PC-3 (cell line): ENCODE measurements at regions not wholly inside any gene's neighbourhood (a gene's known extent, or its start where the extent isn't known, plus 50 kb on each side); places are given as distances from the start of the nearest gene placed in this dataset.

ENCODE experiments used
- ATAC-seq: fragments of 200-7000 bp; cut with Tn5 transposase; 2 replicates; pipeline ENCODE4 v1.9.1; 2020; ENCODE audit warnings: mild to moderate bottlenecking, moderate library complexity
- BruUV-seq: library from RNA; stranded (reverse); fragments of 400-500 nt; replicated peaks from 2 replicates; lab custom pipeline; 2021; lab: Mats Ljungman, UMichigan
- CTCF ChIA-PET: fragments of 300-600 bp; sonication (Branson Sonifier 250); formaldehyde crosslinking; loops from one replicate; lab custom pipeline; 2022; ENCODE audit warnings: antibody characterized with exemption; lab: Charles Lee
- POLR2A ChIA-PET: fragments of 300-600 bp; sonication (Branson Sonifier 250); formaldehyde crosslinking; loops from one replicate; lab custom pipeline; 2022; ENCODE audit warnings: antibody characterized with exemption; ENCODE audit not compliant: unreplicated experiment; lab: Charles Lee
- DNase-seq: peaks from one replicate; pipeline ENCODE4 v3.0.0-alpha.2; 2015
- H2AFZ ChIP-seq: fragments of 300-600 bp; sonication (generic); 2 replicates; pipeline ENCODE4 v1.6.0; 2016; ENCODE audit warnings: antibody characterized with exemption, low read length
- H3F3A ChIP-seq: fragments of 300-600 bp; sonication (generic); one replicate; pipeline ENCODE4 v1.6.0; 2017; ENCODE audit warnings: antibody characterized with exemption, low read length, control low read depth, mild to moderate bottlenecking; ENCODE audit not compliant: unreplicated experiment
- H3K27ac ChIP-seq: fragments of 300-600 bp; sonication (generic); 2 replicates; pipeline ENCODE4 v1.5.1; 2016; ENCODE audit warnings: mild to moderate bottlenecking, low read length
- H3K27me3 ChIP-seq: fragments of 300-600 bp; sonication (generic); 2 replicates; pipeline ENCODE4 v1.6.1; 2016; ENCODE audit warnings: low read length, mixed read lengths
- H3K36me3 ChIP-seq: fragments of 300-600 bp; sonication (generic); 2 replicates; pipeline ENCODE4 v1.6.1; 2016; ENCODE audit warnings: low read depth, mixed run types, low read length, mixed read lengths
- H3K4me1 ChIP-seq: fragments of 300-600 bp; sonication (generic); 2 replicates; pipeline ENCODE4 v1.5.1; 2016; ENCODE audit warnings: low read length; ENCODE audit not compliant: insufficient read depth
- H3K4me2 ChIP-seq: fragments of 300-600 bp; sonication (generic); 2 replicates; pipeline ENCODE4 v1.6.0; 2016; ENCODE audit warnings: low read length
- H3K4me3 ChIP-seq: fragments of 300-600 bp; sonication (generic); 2 replicates; pipeline ENCODE4 v1.5.1; 2016; ENCODE audit warnings: mild to moderate bottlenecking, low read length, mixed read lengths
- H3K79me2 ChIP-seq: fragments of 300-600 bp; sonication (generic); 2 replicates; pipeline ENCODE4 v1.6.1; 2017; ENCODE audit warnings: low read length, mixed read lengths
- H3K9ac ChIP-seq: fragments of 300-600 bp; sonication (generic); 2 replicates; pipeline ENCODE4 v1.6.0; 2016; ENCODE audit warnings: mild to moderate bottlenecking, low read length
- H3K9me2 ChIP-seq: fragments of 300-600 bp; sonication (generic); replicated peaks from 2 replicates; pipeline ENCODE4 v1.6.1; 2016; ENCODE audit warnings: mixed run types, low read length, mixed read lengths
- H3K9me3 ChIP-seq: fragments of 300-600 bp; sonication (generic); 2 replicates; pipeline ENCODE4 v1.6.1; 2016; ENCODE audit warnings: low read length, mixed read lengths
- H4K20me1 ChIP-seq: fragments of 300-600 bp; sonication (generic); 2 replicates; pipeline ENCODE4 v1.6.1; 2016; ENCODE audit warnings: low read length, mixed read lengths
- EZH2 ChIP-seq: fragments of 300-600 bp; sonication (generic); IDR thresholded peaks from one replicate; pipeline ENCODE4 v1.6.1; 2017; ENCODE audit warnings: antibody characterized with exemption, mild to moderate bottlenecking, low read length; ENCODE audit not compliant: unreplicated experiment
- EZH2phosphoT487 ChIP-seq: fragments of 300-600 bp; sonication (generic); IDR thresholded peaks from 2 replicates; pipeline ENCODE4 v1.6.1; 2018; ENCODE audit warnings: mild to moderate bottlenecking, antibody characterized with exemption, low read length, borderline replicate concordance
- intact Hi-C: fragments of 100-400 bp; cut with micrococcal nuclease; formaldehyde crosslinking; loops from 2 replicates; pipeline ENCODE4 v1.9.0; 2023
- TF ChIP-seq, protein P1 (sequence below): fragments of 300-600 bp; sonication (generic); conservative IDR thresholded peaks from 2 replicates; pipeline ENCODE4 v1.5.1; 2017; ENCODE audit warnings: antibody characterized with exemption, low read depth, mild to moderate bottlenecking, low read length

DNA sequence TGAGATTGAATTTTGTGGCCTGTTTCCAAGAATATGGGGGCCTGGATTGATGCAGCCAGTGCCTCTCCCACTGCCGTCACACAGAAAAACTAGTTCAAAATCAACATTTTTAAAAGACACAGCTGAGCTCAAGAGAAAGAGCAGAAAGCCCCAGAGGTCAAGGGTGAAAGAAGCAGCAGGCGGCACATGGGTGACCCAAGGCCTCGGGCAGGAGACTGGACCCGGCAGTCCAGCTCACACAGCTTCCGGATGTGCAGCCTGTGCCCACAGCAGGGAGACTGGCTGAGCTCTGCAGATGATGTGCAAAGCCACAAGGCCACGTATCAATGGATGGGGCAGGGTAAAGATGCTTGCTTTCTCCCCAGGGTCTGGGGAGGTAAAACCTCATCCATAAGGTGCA is 50.4 kb upstream of the RNF32 start:
- Histone ChIP-seq H4K20me1 (no peaks in the 10 kb centered on the region), H3K4me3 (no peak overlapping the region), H3K79me2 (no peaks in the 10 kb centered on the region), H3K27ac (no peak overlapping the region), H3F3A (no peaks in the 10 kb centered on the region), H3K4me1 (no peaks in the 10 kb centered on the region), H3K36me3 (no peaks in the 10 kb centered on the region), H2AFZ (no peak overlapping the region), H3K9ac (no peak overlapping the region), H3K27me3 (0 out of 2 replicates have a peak, but pooled peaks cover under 1% of the 10 kb centered on the region), H3K9me2 (no peaks in the 10 kb centered on the region), H3K4me2 (no peak overlapping the region), H3K9me3 (no peaks in the 10 kb centered on the region)
- intact Hi-C loops = no loop called here
- DNase-seq = no peak
- ChIA-PET CTCF (no interaction called here), POLR2A (no interaction called here)
- TF ChIP-seq EZH2 (no peak), EZH2phosphoT487 (no peak)
- TF ChIP-seq, protein P1, sequence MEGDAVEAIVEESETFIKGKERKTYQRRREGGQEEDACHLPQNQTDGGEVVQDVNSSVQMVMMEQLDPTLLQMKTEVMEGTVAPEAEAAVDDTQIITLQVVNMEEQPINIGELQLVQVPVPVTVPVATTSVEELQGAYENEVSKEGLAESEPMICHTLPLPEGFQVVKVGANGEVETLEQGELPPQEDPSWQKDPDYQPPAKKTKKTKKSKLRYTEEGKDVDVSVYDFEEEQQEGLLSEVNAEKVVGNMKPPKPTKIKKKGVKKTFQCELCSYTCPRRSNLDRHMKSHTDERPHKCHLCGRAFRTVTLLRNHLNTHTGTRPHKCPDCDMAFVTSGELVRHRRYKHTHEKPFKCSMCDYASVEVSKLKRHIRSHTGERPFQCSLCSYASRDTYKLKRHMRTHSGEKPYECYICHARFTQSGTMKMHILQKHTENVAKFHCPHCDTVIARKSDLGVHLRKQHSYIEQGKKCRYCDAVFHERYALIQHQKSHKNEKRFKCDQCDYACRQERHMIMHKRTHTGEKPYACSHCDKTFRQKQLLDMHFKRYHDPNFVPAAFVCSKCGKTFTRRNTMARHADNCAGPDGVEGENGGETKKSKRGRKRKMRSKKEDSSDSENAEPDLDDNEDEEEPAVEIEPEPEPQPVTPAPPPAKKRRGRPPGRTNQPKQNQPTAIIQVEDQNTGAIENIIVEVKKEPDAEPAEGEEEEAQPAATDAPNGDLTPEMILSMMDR = no peak
- BruUV-seq = no TSS peak
- no peak for ATAC-seq

DNA sequence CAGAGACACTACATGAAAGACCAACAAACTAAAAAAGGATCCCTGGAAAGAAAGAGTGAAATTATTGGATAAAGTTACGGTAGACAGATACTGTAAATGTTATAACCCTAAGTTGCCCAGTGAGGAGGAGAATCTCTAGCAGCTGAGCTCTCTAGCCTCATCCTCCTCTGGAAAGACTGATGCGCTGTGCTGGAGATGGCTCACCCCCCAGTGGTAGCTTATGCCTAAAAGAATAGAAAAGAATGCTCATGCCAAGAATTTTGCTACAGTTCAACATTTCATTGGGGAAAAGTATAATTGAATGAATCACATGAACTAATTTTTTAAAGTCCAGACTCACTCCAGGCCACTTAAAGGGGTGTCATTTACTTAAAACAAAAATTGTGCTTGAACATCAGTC is 50.8 kb upstream of the RNF32 start:
- Histone ChIP-seq H3K79me2 (no peaks in the 10 kb centered on the region), H3K9me2 (no peaks in the 10 kb centered on the region), H4K20me1 (no peaks in the 10 kb centered on the region), H3K36me3 (no peaks in the 10 kb centered on the region), H3K4me2 (no peak overlapping the region), H3K27me3 (0 out of 2 replicates have a peak, but pooled peaks cover 5% of the 10 kb centered on the region), H3K4me1 (no peaks in the 10 kb centered on the region), H2AFZ (no peak overlapping the region), H3K9ac (no peak overlapping the region), H3K9me3 (no peaks in the 10 kb centered on the region), H3F3A (no peaks in the 10 kb centered on the region), H3K4me3 (no peak overlapping the region), H3K27ac (no peak overlapping the region)
- POLR2A ChIA-PET = no interaction called here
- intact Hi-C loops = no loop called here
- CTCF ChIA-PET = no interaction called here
- ATAC-seq (no peak), DNase-seq (no peak)
- TF ChIP-seq, protein P1 = no peak
- TF ChIP-seq EZH2phosphoT487 (no peak), EZH2 (no peak)
- BruUV-seq = no TSS peak

DNA sequence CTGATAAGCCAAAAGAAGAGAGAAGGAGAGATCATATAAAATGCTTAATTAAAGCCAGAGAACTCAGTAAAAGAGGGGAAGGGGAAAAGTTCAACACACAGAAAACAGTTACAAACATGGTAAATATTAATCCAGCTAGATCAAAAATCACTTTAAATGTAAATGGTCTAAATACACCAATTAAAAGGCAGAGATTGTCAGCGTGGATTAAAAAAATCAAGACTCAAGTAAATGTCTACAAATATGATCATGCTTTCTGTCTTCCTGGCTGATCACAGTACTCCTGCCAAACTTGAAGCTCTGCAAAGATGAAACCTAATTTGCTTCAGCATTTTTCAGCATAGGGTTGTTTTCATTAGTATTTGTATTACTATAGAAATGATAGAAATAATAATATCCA is 54.6 kb upstream of the RNF32 start:
- Histone ChIP-seq H3K27ac (no peak overlapping the region), H3K9me2 (no peaks in the 10 kb centered on the region), H4K20me1 (no peaks in the 10 kb centered on the region), H3K79me2 (no peaks in the 10 kb centered on the region), H3K36me3 (no peaks in the 10 kb centered on the region), H3K9ac (no peak overlapping the region), H3K4me1 (no peaks in the 10 kb centered on the region), H3K4me3 (no peak overlapping the region), H2AFZ (no peak overlapping the region), H3K9me3 (no peaks in the 10 kb centered on the region), H3K4me2 (no peak overlapping the region), H3F3A (no peaks in the 10 kb centered on the region), H3K27me3 (0 out of 2 replicates have a peak, but pooled peaks cover 5% of the 10 kb centered on the region)
- ATAC-seq (no peak), DNase-seq (no peak)
- POLR2A ChIA-PET = no interaction called here
- intact Hi-C loops = no loop called here
- CTCF ChIA-PET = no interaction called here
- TF ChIP-seq EZH2phosphoT487 (no peak), EZH2 (no peak)
- TF ChIP-seq, protein P1 = no peak
- no TSS peak for BruUV-seq
